T-helper 2 cell (primary cell): ENCODE measurements at regions not wholly inside any gene's neighbourhood (a gene's known extent, or its start where the extent isn't known, plus 50 kb on each side); places are given as distances from the start of the nearest gene placed in this dataset.

Experiments used
- DNase-seq, 5 experiments: peaks; one replicate each; pipeline versions ENCODE4 v3.0.0 to v3.0.0-alpha.2; 2012 to 2022

DNA sequence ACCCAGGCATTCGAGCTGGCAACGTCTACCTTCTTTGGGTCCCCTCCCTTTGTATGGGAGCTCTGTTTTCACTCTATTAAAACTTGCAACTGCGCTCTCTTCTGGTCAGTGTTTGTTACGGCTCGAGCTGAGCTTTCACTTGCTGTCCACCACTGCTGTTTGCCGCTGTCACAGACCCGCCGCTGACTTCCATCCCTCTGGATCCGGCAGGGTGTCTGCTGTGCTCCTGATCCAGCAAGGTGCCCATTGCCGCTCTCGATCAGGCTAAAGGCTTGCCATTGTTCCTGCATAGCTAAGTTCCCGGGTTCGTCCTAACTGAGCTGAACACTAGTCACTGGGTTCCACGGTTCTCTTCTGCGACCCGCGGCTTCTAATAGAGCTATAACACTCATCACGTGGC is 183.5 kb upstream of the GALNTL6 start:
- DNase-seq: no peak

DNA sequence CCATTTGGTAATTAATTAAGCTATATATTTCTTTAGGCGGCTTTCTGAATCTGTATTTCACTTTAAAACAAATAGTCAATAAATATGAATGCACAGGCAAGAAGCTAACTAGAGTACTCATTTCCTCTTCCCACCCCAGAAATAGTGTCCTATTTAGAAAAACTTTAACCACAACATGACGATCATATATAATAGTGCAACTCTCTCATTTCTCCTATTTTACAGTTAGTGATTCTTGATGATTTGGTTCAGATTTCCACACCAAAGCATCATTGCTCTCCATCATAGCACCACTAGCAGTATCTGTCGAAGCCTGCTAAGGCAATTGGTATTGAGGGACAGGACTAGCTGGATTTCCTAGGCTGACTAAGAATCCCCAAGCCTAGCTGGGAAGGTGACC is 184.0 kb upstream of the GALNTL6 start:
- DNase-seq: no peak

DNA sequence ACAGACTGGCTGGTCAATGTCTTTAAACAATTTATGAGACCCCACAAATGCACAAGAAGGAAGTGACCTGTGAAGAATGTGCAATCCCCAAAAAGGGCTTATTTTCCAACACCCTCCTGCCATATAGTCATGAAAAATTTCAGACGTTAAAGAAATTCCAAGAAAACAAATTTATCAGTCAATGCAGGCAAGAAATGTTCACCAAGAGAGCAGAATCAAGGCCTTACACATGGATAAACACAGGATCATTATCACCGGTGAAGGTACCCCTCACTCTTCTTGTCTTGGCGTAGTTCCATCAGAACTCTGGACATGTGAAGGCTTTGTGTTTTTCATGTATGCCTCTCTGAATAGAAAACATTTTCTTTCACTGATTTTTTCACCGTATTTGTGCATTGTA is 186.7 kb upstream of the GALNTL6 start:
- DNase-seq: no peak

DNA sequence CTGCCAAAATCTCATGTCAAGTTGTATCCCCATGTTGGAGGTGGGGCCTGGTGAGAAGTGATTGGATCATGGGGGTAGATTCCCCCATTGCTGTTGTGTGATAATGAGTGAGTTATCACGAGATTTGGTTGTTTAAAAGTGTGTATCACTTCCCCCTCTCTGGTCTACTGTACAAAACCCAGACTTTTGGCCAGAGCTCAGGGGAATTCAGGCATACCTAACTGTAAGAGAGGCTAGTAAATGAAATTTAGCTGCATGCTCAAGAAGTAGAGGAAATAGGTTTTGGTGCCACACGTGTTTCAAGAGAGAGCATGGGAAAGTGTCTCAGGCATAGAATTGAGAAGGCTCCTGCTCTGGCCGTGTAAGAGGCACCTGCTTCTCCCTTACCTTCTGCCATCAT is 190.5 kb upstream of the GALNTL6 start:
- no peak for DNase-seq

DNA sequence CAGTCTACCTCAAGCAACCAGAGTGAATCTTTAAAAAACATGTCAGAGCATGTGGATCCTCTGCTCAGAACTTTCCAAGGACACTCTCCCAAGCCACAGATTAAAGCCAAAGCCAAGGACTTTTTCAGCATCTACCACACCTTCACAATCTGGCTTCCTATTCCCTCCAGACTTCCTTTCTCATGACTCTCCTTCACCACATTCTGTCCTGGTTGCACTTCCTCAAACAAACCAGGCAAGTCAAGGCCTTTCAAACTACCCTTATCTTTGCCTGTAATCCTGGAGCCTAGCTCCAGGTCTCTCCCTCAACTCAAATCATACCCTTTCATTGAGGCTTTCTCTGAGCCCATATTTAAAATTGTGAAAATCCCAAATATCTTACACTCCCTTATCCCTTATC is 191.6 kb upstream of the GALNTL6 start:
- no peak for DNase-seq

DNA sequence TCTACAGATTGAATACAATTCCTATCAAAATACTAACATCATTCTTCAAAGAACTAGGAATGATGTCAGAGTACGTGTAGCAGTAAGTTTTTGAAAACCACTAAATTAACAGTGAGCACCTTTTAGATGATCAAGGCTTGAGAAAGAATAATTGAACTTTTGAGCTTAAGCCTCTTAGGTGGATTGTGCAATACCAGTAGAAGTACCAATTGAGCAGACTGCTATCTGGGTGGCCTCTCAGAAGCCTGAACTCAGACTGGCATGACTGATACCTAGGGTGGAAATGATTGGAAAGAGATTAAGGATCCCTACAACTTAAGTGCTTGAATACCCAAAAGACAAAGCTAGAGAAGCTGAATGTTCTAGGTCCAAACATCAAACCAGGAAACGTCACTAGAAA is 200.3 kb upstream of the GALNTL6 start:
- no peak for DNase-seq

DNA sequence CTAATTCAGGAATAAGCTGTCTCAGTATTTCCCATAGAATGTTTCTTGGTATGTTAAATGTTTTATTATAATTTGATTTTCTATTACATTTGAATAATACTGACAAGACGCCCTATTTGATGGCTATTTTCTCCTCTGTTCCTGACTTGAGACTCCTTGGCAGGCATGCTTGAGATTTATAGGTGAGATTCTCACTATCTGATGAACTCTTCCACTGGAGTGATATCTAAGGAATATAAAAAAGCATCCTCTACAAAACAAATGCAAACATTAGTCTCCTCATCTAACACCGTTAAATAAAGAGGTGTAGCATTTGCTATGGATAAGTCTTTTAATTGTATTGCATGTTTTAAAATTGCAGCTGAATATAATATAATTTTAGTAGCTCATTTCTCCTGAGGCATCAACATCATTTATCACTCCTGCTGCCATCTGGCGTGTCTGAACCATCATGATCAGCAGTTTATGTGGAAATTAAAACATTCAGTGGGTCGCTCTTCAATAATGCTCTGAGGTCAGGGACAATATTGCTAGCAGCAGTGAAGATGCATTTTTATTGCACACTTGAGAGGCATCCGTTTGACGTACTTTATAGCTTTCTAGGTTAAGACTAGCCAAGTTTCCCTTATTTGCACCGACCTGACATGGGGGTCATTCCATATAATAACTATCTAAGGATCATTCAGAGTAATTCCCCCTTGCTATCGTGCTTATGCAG is 210.4 kb upstream of the GALNTL6 start:
- no peak for DNase-seq

DNA sequence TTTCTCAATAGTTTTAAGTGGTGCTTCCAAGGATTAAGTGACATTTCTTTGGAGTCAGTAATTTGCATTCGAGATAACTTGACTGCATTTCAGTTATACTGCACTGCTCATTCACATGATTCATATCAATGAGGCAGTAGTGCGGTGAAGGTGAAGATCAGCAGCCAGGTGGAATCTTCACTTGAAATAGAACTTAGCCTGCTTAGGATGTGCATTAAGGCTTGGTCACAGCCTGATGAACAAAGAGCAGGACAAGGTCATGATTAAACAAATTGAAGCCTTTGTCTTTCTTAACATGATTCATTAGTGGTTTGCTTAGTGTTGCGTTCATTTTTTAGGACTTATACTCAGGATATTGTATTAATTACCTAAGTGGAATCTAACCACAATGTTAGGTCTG is 212.1 kb upstream of the GALNTL6 start:
- DNase-seq: no peak

DNA sequence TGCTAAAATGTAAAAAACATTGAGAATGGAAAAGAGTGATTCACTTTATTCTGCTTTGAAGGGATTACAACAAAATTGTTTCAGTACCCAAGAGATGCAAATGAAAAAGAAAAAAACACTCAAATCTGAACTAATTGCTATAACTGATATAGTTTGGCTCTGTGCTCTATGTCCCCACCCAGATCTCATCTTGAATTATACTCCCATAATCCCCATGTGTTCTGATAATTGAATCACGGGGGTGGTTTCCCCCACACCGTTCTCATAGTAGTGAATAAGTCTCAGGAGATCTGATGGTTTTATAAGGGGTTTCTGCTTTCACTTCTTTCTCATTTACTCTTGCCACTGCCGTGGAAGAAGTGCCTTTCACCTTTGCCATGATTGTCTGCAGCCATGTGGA is 213.6 kb upstream of the GALNTL6 start:
- no peak for DNase-seq

DNA sequence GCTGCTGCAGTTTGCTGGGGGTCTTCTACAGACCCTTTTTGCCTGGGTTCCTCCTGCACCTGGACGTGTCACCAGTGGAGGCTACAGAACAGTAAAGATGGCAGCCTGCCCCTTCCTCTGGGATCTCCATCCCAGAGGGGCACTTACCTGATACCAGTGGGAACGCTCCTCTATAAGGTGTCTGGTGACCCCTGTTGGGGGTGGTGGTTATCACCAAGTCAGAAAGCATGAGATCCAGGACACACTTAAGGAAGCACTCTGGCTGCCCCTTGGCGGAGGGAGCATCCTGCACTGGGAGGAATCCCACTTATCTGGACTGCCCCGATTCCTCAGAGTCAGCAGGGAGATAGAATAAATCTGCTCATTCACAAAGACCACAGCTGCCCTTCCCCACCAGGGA is 218.9 kb upstream of the GALNTL6 start:
- no peak for DNase-seq

DNA sequence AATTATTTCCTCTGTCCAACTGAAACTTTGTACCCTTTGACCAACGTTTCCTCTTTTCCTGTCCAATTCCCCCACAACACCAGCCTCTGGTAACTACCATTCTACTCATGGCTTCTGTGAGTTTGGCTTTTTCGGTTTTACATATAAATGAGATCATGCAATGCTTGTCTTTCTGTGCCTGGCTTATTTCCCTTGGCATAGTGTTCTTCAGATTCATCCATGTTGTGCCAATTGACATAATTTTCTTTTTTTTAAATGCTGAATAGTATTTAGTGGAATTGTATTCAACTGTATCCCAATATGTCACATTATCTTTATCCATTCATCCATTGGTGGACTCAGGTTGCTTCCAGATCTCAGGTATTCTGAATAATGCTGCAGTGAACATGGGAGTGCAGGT is 222.5 kb upstream of the GALNTL6 start:
- DNase-seq: no peak

DNA sequence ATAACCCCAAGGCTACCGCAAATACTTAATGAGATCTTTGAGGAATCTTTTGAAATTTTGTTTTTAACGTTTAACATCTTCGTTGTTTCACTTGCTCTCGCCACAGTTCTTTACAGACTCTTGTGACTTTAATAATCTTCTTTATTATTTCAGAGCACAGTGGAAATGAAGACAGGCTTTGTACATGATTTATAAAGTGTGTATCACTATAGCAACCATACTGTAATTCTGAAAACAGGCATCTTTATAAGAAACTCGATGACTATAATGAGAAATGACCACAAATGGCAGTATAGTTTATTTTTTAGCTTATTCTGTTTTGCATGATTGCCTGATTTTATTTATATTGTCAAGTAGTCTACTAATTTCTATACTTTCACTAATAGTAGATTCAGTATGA is 224.4 kb upstream of the GALNTL6 start:
- no peak for DNase-seq

DNA sequence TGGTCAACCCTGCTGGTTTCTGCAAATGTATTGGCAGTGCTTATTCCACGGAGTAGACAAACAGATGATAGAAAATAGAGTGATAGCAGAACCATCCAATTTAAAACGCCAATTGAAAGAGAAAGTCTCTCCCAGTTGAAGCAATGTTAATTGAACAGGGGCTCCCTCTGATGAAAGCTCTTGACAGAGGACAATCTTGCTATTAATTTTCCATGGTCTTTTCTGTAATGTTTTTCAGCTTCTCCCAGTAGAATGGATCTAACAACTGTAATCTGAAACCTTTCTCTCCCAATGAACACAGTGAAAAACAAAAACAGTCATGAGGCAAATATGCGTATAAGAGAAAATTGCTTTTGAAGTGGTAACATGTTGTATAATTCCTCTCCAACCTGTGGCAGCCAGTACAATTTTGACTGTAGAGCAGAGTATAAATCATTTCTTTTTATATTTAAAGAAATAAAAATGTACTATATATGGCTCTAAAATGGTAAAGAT is 225.1 kb upstream of the GALNTL6 start:
- no peak for DNase-seq

DNA sequence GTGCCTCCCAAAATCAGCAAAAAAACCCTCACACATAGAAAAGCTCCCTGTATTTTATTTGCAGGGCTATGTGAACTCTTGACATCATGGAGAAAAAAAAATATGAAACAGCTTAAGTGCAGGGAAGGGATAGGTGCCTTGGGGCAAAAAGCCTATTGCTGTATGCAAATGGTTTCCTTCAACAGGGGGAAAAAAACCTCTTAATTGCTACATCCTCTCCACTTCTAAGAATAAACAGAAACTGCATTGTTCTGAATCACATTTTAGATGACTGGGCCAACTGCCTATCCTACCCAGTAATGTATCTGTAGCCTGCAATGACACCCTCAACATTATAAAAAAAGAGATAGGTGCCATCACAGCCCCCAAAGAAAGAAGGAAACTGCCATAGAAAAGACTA is 229.4 kb upstream of the GALNTL6 start:
- no peak for DNase-seq

DNA sequence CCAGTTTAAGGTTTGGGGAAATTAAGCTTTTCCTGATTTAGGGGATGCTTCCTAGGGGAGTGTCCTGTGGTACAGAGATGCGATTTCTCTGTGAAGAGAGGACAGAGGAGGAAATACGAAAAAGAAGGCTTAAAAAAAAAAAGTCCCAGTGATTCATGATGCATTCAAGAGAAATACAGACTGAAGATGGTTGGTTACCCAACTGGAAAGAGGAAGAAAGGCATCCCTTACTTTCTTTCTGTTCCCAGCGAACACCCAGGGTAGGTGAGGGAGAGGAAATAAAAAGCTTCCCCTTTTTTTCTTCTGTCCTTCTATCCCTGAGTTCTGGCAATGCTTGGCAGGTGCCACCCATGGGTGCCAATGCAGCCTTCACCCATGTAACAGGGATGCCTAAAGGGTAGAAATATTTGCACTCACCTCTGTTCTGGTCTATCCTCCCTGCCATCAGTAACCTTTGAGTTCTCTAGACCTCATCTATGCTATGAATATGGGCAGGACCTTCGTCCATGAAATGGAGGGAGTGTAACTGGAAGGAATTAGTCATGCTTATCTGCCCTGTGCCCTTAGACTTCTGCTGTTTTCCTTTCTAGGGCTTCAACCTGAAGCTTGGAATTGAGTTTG is 230.1 kb upstream of the GALNTL6 start:
- DNase-seq: no peak

DNA sequence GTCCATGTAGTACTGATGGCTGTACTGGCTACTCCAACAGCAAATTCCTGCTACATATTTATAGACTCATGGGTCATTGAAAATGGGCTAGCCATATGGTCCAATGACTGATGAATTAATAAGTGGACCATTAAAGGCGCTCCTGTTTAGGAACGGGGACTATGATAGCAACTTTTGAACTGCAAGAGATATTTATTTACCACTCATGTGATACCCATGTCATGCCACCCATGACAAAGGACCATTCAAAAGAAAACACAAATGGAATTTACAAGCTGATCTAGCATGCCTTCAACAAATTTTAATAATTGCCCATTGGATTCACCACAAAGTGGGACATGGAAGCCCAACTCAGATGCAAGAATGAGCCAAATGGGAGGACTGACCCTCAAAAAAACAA is 240.0 kb upstream of the GALNTL6 start:
- DNase-seq: no peak

DNA sequence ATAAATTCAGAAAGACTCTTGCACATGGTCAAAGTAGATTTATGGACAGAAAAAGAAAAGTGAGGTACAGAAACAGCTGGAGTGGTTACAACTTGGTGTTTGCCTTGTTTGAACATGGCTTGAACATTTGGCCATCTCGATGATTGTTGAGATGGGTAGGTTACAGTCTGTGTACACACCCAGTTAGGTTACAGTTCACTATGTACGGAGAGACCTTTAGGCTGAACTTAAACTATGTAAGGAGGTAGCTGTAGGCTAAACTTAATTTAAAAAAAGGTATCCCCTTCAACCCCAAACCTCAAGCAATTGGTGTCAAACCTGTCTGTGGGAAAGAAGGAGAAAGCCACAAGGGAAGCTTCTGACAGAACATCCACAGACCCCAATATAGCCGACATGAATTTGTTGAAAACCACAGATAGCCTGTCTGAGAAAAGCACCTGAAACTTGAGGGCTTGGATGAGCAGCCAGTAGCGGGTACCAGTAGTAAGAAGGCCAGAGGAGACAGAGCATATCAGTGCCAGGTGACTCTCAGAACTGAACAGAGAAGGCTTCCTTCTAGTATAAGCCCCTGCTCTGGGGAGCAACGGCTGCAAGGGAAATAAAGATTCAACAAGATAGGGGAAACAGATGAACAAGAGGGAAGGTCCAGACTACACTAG is 247.9 kb upstream of the GALNTL6 start:
- DNase-seq: no peak

DNA sequence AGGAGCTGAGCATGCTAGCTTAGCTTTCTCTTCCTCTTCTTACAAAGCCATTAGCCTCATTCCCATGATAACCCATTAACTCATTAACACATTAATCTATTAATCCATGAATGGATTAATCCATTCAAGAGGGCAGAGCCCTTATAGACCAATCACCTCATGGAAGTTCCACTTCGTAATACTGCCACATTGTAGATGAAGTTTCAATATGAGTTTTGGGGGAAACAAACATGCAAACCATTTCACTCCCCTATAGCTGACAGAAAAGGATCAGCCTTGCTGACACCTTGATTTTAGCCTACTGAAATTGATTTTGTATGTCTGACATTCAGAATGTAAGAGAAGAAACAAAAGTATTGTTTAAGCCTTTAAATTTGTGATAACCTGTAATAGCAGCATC is 251.8 kb upstream of the GALNTL6 start:
- DNase-seq: no peak

DNA sequence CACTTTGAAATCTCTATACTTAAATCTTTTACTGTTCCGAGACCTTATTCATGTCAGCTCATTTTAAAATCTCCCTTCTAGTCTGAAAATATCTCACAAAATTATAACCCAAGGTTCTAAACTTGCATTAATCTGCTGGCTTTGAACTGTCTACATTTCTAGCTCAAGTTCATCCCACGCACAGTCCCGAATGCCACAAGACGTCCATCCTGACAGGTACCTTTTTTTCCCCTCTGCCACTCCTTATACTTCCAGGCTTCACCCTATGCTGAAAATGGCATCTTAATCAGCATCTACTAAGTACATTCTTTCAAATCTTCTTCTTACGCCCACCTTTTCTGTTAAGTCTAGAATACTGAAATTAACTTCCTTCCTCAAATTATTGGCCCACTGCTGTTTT is 259.2 kb upstream of the GALNTL6 start:
- DNase-seq: no peak

DNA sequence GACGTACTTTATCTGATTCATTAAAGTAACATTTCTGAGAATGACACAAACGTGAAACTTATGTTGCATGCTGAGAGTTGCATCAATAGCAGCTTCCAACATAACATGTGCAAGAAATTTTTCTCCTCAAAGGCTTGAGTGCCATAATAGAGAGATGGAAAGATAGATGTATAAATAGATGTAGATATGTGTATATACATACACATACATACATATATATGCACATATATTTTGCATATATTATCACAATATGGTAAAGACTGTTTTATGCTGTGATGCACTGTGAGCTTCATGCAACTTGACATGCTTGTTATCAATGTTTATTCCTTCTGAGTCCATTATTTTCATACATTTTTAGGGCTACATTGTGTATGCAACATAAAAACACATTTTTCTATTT is 270.6 kb upstream of the GALNTL6 start:
- no peak for DNase-seq

DNA sequence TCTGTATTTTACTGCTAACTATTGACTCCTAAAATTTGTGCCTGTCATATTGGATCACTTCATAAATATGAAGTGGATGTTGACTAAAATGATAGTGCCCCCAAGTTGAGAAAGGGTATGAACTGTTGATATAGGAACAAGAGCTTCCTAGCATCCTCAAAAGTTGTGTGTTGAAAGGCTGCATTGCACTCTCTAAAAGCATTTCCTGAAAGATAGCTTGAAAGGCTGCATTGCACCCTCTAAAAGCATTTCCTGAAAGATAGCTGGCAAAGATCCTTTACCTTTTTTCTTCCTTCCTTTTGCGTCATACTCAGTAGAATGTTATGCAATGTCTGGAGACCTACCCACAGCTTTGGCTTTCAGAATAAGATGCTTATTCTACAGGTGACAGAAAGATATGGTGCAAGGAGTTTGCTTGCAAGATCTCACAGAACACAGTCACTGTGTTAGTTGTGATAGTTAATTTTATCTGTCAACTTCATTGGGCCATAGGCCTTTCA is 274.6 kb upstream of the GALNTL6 start:
- no peak for DNase-seq

DNA sequence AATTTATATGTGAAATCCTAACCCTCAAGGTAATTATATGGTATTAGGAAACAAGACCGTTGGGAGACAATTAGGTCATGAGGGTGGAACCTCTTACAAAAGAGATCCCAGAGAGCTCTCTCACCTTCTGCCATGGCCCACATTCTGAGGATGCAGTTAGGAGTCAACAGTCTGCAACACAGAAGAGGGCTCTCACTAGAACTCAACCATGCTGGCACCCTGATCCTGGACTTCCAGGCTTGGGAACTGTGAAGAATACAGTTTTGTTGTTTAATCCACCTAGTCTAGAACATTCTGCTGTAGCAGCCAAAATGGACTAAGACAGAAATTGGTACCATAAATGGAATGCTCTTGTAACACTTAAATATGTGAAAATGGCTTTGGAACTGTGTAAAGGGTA is 278.8 kb upstream of the GALNTL6 start:
- no peak for DNase-seq

DNA sequence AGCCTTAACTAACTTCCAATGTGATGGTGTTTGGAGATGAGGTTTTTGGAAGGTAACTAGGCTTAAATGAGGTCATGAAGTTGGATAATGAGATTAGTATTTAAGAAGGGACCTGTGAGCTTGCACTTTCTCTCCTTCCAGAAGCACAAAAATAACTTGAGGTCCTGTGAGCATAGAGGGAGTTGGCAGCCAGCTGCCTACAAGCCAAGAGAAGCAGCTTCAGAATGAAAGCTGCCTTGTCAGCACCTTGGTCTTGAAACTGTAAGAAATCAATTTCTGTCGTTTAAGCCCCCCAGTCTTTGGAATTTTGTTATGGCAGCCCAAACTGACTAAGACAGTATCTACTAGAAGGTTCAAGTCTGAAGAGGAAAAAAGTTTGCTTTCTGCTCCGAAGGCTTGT is 280.2 kb upstream of the GALNTL6 start:
- DNase-seq: no peak

DNA sequence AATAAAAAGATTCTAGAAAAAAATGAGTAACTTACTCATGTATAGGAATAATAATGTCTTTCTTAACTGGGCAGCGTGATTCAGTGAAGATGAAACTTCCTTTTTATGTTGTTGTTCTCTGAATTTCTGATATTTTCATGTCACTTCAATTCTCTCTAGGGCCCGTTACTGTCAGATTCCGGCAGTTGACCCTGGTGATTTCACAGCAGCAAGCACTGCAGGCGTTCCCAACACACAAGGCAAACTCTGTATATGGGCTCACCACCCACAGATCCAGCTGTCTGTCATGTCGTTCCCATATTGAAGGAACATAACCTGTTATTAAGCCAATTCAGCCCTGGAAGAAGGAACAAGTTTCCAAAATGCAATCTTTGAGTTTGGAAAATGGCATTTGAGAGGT is 288.3 kb upstream of the GALNTL6 start:
- no peak for DNase-seq
